ENCODE measurements at regions not wholly inside any gene's neighbourhood (a gene's known extent, or its start where the extent isn't known, plus 50 kb on each side); places are given as distances from the start of the nearest gene placed in this dataset.

DNA sequence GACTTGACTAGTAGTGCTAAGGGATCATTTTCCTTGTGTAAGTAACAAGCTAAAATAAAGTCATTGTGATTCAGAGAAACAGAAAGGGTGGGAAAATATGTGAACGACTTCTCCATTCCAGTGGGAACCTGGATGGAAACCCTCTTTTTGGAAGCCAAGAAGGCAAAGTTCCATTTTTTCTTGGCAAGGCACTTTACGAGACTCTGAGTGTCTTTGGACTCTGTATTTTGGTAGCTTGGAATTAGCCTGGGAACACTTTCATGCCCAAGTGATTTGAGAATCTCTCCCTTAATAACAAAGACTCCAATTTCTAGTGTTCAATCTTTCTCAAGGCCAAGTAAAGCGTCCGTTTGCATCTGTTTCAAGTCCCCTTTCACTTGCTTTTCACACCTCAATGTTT, 100.5 kb upstream of the SASH1 start:
- Histone ChIP-seq H3K36me3 (ENCODE audit: control insufficient read depth in 1 of 2, insufficient read depth in 2 of 2, low read length in 2 of 2) (no peaks in the 10 kb centered on the region), H3K27ac (ENCODE audit: low read depth, low read length) (no peak overlapping the region), H3K4me3 (ENCODE audit: low read depth in 1 of 2, low read length in 2 of 2) (no peak overlapping the region), H3K27me3 (ENCODE audit: control insufficient read depth in 1 of 2, insufficient read depth in 2 of 2, low read length in 2 of 2) (no peaks in the 10 kb centered on the region), H3K9me3 (ENCODE audit: control insufficient read depth in 1 of 2, low read length in 2 of 2) (no peaks in the 10 kb centered on the region), H3K4me1 (ENCODE audit: control insufficient read depth in 1 of 2, insufficient read depth in 2 of 2, low read length in 2 of 2) (no peaks in the 10 kb centered on the region), H3K9ac (ENCODE audit: low read depth in 1 of 2, low read length in 2 of 2) (no peak overlapping the region)

DNA sequence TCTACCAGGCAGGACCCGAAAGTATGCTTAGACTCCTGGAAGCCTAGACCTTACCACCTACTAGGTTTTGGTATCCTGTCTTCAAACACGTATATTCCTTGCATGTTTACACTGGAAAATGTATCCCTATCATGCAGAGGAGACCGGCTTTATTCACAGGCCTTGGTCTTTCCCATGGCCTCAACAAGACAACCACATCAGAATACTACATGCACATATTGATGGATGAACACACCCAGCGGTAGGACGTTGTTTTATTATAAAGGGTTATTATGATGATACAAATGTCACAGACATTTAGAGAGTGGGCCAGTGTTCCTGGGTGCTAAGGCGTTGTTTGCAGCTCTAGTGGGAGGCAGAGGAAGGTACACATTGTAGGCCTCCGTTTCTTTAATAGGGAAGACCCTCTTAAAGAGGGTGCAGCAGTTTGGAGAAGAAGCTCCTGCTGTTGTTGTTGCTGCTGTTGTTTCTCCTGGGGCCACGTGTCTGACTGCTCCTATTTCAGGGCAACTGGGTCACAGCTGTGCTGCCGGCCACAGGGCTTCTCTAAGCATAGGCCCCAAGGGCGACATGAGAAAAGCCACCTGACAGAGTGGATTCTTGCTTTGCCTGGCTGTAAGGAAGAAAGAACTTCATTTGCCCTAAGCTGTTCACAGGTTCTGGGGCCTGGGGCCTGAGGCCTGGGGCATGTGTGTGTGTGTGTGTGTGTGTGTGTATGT, 98.3 kb upstream of the SASH1 start:
- Histone ChIP-seq H3K9me3 (ENCODE audit: control insufficient read depth in 1 of 2, low read length in 2 of 2) (no peaks in the 10 kb centered on the region), H3K9ac (ENCODE audit: low read depth in 1 of 2, low read length in 2 of 2) (no peak overlapping the region), H3K4me3 (ENCODE audit: low read depth in 1 of 2, low read length in 2 of 2) (no peak overlapping the region), H3K27ac (ENCODE audit: low read depth, low read length) (no peak overlapping the region), H3K36me3 (ENCODE audit: control insufficient read depth in 1 of 2, insufficient read depth in 2 of 2, low read length in 2 of 2) (no peaks in the 10 kb centered on the region), H3K27me3 (ENCODE audit: control insufficient read depth in 1 of 2, insufficient read depth in 2 of 2, low read length in 2 of 2) (no peaks in the 10 kb centered on the region), H3K4me1 (ENCODE audit: control insufficient read depth in 1 of 2, insufficient read depth in 2 of 2, low read length in 2 of 2) (no peaks in the 10 kb centered on the region)

DNA sequence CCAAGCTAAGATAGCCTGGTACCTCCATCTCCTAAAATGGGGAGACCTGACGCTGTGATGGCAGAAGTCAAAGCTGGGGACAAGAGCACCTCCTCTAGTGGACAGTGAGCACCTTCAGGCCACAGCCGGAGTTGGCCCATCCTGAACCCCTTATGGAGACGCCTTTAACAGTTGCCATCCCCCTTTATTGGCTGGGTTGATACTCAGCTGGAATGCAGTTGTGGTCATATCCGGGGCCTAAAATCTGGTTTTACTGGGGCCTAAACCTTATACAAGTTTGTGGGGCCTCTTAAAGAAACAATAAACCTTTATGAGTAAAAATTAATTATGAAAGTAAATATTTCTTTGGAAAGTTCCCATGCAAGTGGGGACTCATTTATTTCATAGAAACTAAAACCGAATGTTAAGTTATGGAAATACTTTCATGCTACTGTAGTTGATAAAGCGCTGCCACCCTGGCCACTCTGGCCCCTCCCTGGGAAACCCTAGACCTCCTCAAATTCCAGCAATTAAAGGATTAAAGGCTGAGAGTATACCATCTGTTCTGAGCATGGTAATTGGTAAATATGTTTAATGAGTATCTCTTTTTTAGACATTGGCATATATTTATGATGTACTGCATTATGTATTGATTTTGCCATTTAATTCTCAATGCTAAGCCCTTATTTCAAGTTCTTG, 95.1 kb upstream of the SASH1 start:
- H3K4me3 ChIP-seq (ENCODE audit: low read depth in 1 of 2, low read length in 2 of 2) = no peak overlapping the region

DNA sequence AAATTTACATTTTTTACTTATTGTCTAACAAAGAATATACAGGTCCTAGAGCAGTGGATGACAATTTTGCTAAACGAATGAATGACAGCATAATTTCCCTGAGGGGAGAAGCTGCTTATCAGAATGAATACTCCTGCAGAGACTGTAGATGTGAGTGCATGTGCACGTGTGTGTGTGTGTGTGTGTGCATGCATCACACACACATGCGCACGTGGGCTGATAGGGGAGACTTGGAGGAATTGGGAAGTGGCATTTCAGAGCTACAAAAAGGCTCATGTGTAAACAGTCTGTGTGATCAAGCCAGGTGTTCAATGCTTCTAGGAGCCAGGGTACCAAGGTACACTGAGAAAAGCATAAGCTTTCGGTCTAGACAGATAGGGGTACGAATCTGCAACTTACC, 93.5 kb upstream of the SASH1 start:
- Histone ChIP-seq H3K9me3 (ENCODE audit: control insufficient read depth in 1 of 2, low read length in 2 of 2) (no peaks in the 10 kb centered on the region), H3K4me1 (ENCODE audit: control insufficient read depth in 1 of 2, insufficient read depth in 2 of 2, low read length in 2 of 2) (no peaks in the 10 kb centered on the region), H3K9ac (ENCODE audit: low read depth in 1 of 2, low read length in 2 of 2) (no peak overlapping the region), H3K27me3 (ENCODE audit: control insufficient read depth in 1 of 2, insufficient read depth in 2 of 2, low read length in 2 of 2) (no peaks in the 10 kb centered on the region), H3K36me3 (ENCODE audit: control insufficient read depth in 1 of 2, insufficient read depth in 2 of 2, low read length in 2 of 2) (no peaks in the 10 kb centered on the region), H3K27ac (ENCODE audit: low read depth, low read length) (no peak overlapping the region), H3K4me3 (ENCODE audit: low read depth in 1 of 2, low read length in 2 of 2) (no peak overlapping the region)

More for the DNA sequence above, 95.1 kb upstream of the SASH1 start:
- no peak overlapping the region for H3K27ac ChIP-seq (ENCODE audit: low read depth, low read length)
- no peaks in the 10 kb centered on the region for H3K9me3 ChIP-seq (ENCODE audit: control insufficient read depth in 1 of 2, low read length in 2 of 2)
- no peaks in the 10 kb centered on the region for H3K36me3 ChIP-seq (ENCODE audit: control insufficient read depth in 1 of 2, insufficient read depth in 2 of 2, low read length in 2 of 2)
- no peaks in the 10 kb centered on the region for H3K27me3 ChIP-seq (ENCODE audit: control insufficient read depth in 1 of 2, insufficient read depth in 2 of 2, low read length in 2 of 2)
- H3K4me1 ChIP-seq (ENCODE audit: control insufficient read depth in 1 of 2, insufficient read depth in 2 of 2, low read length in 2 of 2) = no peaks in the 10 kb centered on the region
- no peak overlapping the region for H3K9ac ChIP-seq (ENCODE audit: low read depth in 1 of 2, low read length in 2 of 2)

- Histone ChIP-seq H3K9ac (ENCODE audit: low read depth in 1 of 2, low read length in 2 of 2) (no peak overlapping the region), H3K9me3 (ENCODE audit: control insufficient read depth in 1 of 2, low read length in 2 of 2) (no peaks in the 10 kb centered on the region), H3K4me1 (ENCODE audit: control insufficient read depth in 1 of 2, insufficient read depth in 2 of 2, low read length in 2 of 2) (no peaks in the 10 kb centered on the region), H3K27ac (ENCODE audit: low read depth, low read length) (no peak overlapping the region), H3K27me3 (ENCODE audit: control insufficient read depth in 1 of 2, insufficient read depth in 2 of 2, low read length in 2 of 2) (no peaks in the 10 kb centered on the region), H3K36me3 (ENCODE audit: control insufficient read depth in 1 of 2, insufficient read depth in 2 of 2, low read length in 2 of 2) (no peaks in the 10 kb centered on the region), H3K4me3 (ENCODE audit: low read depth in 1 of 2, low read length in 2 of 2) (no peak overlapping the region)
These were observed 92.8 kb upstream of the SASH1 start for GRCh38 chr6:148249679-148250375.

DNA sequence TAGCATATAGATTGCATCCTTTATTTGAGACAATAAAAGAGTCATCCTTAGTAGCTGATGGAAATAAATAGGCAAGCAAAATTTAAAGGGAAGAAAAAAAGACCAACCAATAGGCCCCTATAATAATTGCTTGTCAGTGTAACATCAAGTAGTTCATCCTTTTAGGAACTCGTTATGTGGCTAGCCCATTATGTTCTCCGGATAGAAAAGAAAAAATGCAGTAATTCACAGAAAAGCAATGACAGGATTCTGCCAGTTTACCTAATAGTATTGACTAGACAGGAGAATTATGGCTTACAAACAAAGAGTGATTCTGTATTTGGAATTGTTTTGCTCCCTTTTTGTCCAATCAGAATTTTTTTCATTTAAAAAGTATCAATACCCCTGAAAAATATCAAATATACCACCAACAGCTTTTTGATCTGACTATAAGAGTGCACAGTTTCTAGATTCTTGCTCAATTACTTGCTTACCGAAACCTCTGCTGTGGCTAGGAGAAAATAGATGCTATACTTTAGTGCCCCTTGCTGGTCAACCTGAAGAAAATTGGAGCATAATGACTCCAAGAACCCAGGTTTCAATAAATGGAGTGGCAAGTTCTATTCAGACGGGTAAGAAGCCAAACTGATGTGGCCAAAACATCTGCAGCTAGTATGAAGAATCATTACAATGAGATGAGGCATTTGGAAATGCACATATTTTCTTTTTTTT, 91.5 kb upstream of the SASH1 start:
- no peaks in the 10 kb centered on the region for H3K9me3 ChIP-seq (ENCODE audit: control insufficient read depth in 1 of 2, low read length in 2 of 2)
- H3K9ac ChIP-seq (ENCODE audit: low read depth in 1 of 2, low read length in 2 of 2) = no peak overlapping the region
- no peaks in the 10 kb centered on the region for H3K27me3 ChIP-seq (ENCODE audit: control insufficient read depth in 1 of 2, insufficient read depth in 2 of 2, low read length in 2 of 2)
- no peak overlapping the region for H3K4me3 ChIP-seq (ENCODE audit: low read depth in 1 of 2, low read length in 2 of 2)
- no peaks in the 10 kb centered on the region for H3K4me1 ChIP-seq (ENCODE audit: control insufficient read depth in 1 of 2, insufficient read depth in 2 of 2, low read length in 2 of 2)
- H3K36me3 ChIP-seq (ENCODE audit: control insufficient read depth in 1 of 2, insufficient read depth in 2 of 2, low read length in 2 of 2) = no peaks in the 10 kb centered on the region
- no peak overlapping the region for H3K27ac ChIP-seq (ENCODE audit: low read depth, low read length)

GRCh38 chr6:148251891-148252290, 90.7 kb upstream of the SASH1 start:
- Histone ChIP-seq H3K27ac (ENCODE audit: low read depth, low read length) (no peak overlapping the region), H3K4me3 (ENCODE audit: low read depth in 1 of 2, low read length in 2 of 2) (no peak overlapping the region), H3K4me1 (ENCODE audit: control insufficient read depth in 1 of 2, insufficient read depth in 2 of 2, low read length in 2 of 2) (no peaks in the 10 kb centered on the region), H3K9me3 (ENCODE audit: control insufficient read depth in 1 of 2, low read length in 2 of 2) (no peaks in the 10 kb centered on the region), H3K27me3 (ENCODE audit: control insufficient read depth in 1 of 2, insufficient read depth in 2 of 2, low read length in 2 of 2) (no peaks in the 10 kb centered on the region), H3K36me3 (ENCODE audit: control insufficient read depth in 1 of 2, insufficient read depth in 2 of 2, low read length in 2 of 2) (no peaks in the 10 kb centered on the region), H3K9ac (ENCODE audit: low read depth in 1 of 2, low read length in 2 of 2) (no peak overlapping the region)

GRCh38 chr6:148257810-148258209, 84.8 kb upstream of the SASH1 start:
- Histone ChIP-seq H3K36me3 (ENCODE audit: control insufficient read depth in 1 of 2, insufficient read depth in 2 of 2, low read length in 2 of 2) (no peaks in the 10 kb centered on the region), H3K9me3 (ENCODE audit: control insufficient read depth in 1 of 2, low read length in 2 of 2) (no peaks in the 10 kb centered on the region), H3K27ac (ENCODE audit: low read depth, low read length) (no peak overlapping the region), H3K4me3 (ENCODE audit: low read depth in 1 of 2, low read length in 2 of 2) (no peak overlapping the region), H3K4me1 (ENCODE audit: control insufficient read depth in 1 of 2, insufficient read depth in 2 of 2, low read length in 2 of 2) (no peaks in the 10 kb centered on the region), H3K27me3 (ENCODE audit: control insufficient read depth in 1 of 2, insufficient read depth in 2 of 2, low read length in 2 of 2) (no peaks in the 10 kb centered on the region), H3K9ac (ENCODE audit: low read depth in 1 of 2, low read length in 2 of 2) (no peak overlapping the region)

DNA sequence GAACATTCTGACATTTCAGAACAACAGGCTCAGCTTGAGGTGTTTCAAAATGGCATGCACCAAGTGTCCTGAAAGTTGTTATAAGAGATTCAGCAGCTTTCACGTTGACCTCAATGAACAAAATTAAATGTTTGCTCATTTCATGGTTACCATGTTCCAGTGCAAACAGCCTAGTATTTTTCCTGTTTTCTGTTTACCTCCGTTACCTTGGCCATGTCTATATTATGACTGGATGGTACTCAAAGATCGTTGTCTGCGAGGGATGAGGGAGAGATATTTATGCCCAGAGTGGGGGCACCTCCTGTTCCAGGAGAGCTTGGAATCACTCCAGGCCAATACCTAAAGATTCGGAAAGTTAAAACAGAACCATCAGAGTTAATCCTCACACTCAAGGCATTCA, 83.8 kb upstream of the SASH1 start:
- H3K4me1 ChIP-seq (ENCODE audit: control insufficient read depth in 1 of 2, insufficient read depth in 2 of 2, low read length in 2 of 2) = no peaks in the 10 kb centered on the region
- H3K4me3 ChIP-seq (ENCODE audit: low read depth in 1 of 2, low read length in 2 of 2) = no peak overlapping the region
- H3K9me3 ChIP-seq (ENCODE audit: control insufficient read depth in 1 of 2, low read length in 2 of 2) = no peaks in the 10 kb centered on the region
- no peak overlapping the region for H3K9ac ChIP-seq (ENCODE audit: low read depth in 1 of 2, low read length in 2 of 2)
- no peak overlapping the region for H3K27ac ChIP-seq (ENCODE audit: low read depth, low read length)
- no peaks in the 10 kb centered on the region for H3K36me3 ChIP-seq (ENCODE audit: control insufficient read depth in 1 of 2, insufficient read depth in 2 of 2, low read length in 2 of 2)
- no peaks in the 10 kb centered on the region for H3K27me3 ChIP-seq (ENCODE audit: control insufficient read depth in 1 of 2, insufficient read depth in 2 of 2, low read length in 2 of 2)

DNA sequence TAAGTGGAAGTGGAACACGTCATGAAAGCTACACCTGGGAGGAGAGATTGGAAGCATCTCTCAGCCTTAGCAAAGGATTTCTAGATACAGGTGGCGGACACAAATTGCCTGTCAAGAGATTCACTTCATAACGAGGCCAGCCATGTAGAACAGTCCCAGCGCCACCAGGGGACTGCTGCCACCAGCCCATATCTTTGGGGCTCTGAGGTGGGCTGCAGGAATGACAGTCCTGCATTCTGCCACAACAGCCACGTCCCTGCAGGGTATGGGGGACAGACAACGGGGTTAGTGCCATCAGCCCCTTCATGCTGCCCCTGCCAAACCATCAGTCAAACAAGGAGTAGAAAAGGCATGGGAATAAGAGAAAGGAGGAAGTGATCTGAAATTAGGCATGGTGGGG, 81.2 kb upstream of the SASH1 start:
- H3K4me3 ChIP-seq (ENCODE audit: low read depth in 1 of 2, low read length in 2 of 2) = no peak overlapping the region
- no peaks in the 10 kb centered on the region for H3K27me3 ChIP-seq (ENCODE audit: control insufficient read depth in 1 of 2, insufficient read depth in 2 of 2, low read length in 2 of 2)
- H3K4me1 ChIP-seq (ENCODE audit: control insufficient read depth in 1 of 2, insufficient read depth in 2 of 2, low read length in 2 of 2) = no peaks in the 10 kb centered on the region
- no peaks in the 10 kb centered on the region for H3K36me3 ChIP-seq (ENCODE audit: control insufficient read depth in 1 of 2, insufficient read depth in 2 of 2, low read length in 2 of 2)
- no peak overlapping the region for H3K27ac ChIP-seq (ENCODE audit: low read depth, low read length)
- H3K9ac ChIP-seq (ENCODE audit: low read depth in 1 of 2, low read length in 2 of 2) = no peak overlapping the region
- no peaks in the 10 kb centered on the region for H3K9me3 ChIP-seq (ENCODE audit: control insufficient read depth in 1 of 2, low read length in 2 of 2)

Measured in duodenal mucosa (tissue), 2 donors.